Astrocyte of the cerebellum (primary cell): ENCODE measurements at regions not wholly inside any gene's neighbourhood (a gene's known extent, or its start where the extent isn't known, plus 50 kb on each side); places are given as distances from the start of the nearest gene placed in this dataset.
A peak's percentile ranks its signal among the peaks of the same experiment; 100 is the strongest.

Experiments
- DNase-seq: peaks from one replicate; pipeline ENCODE4 v3.0.0-alpha.2; 2011; ENCODE audit warnings: low read depth
- H3K4me3 ChIP-seq: 2 replicates; pipeline ENCODE4 v1.5.1; 2011; ENCODE audit warnings: mild to moderate bottlenecking, low read depth, low read length, moderate library complexity
- CTCF ChIP-seq: IDR thresholded peaks from 2 replicates; pipeline ENCODE4 v1.5.1; 2012; ENCODE audit warnings: low read length, low read depth, moderate library complexity, mild to moderate bottlenecking; ENCODE audit errors: missing control alignments
- in situ Hi-C: cut with HindIII; loops from 2 replicates; pipeline ENCODE4 v1.10.0; 2017; ENCODE audit warnings: low sequenced_read_pairs

- in situ Hi-C loops, result no loop called here
- DNase-seq, result no peak
- no peak overlapping the region for H3K4me3 ChIP-seq
- no peak for TF ChIP-seq CTCF
Measured at GRCh38 chr3:8368598-8368997, 133.0 kb upstream of the LMCD1 start.

GRCh38 chr3:8369638-8370037 lies 132.0 kb upstream of the LMCD1 start:
- in situ Hi-C loops, result no loop called here
- DNase-seq, result no peak
- no peak overlapping the region for H3K4me3 ChIP-seq
- TF ChIP-seq CTCF, result no peak

GRCh38 chr3:8371085-8371551 lies 130.5 kb upstream of the LMCD1 start:
- TF ChIP-seq CTCF, result no peak
- DNase-seq, result peak; percentile 66
- no peak overlapping the region for H3K4me3 ChIP-seq
- in situ Hi-C loops, result no loop called here

DNA sequence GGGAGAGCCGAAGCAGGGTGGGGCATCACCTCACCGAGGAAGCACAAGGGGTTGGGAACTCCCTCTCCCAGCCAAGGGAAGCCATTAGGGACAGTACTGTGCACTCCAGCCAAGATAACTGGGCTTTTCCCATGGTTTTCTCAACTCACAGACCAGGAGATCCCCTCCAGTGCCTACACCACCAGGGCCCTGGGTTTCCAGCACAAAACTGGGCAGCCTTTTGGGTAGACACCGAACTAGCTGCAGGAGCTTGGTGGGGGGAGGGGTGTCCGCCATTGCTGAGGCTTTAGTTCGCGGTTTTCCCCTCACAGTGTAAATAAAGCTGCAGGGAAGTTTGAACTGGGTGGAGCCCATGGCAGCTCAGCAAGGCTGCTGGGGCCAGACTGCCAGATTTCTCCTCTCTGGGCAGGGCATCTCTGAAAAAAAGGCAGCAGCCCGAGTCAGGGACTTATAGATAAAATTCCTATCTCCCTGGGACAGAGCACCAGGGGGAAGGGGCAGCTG lies 129.6 kb upstream of the LMCD1 start:
- no peak for DNase-seq
- in situ Hi-C loops, result no loop called here
- H3K4me3 ChIP-seq, result no peak overlapping the region
- TF ChIP-seq CTCF, result no peak

DNA sequence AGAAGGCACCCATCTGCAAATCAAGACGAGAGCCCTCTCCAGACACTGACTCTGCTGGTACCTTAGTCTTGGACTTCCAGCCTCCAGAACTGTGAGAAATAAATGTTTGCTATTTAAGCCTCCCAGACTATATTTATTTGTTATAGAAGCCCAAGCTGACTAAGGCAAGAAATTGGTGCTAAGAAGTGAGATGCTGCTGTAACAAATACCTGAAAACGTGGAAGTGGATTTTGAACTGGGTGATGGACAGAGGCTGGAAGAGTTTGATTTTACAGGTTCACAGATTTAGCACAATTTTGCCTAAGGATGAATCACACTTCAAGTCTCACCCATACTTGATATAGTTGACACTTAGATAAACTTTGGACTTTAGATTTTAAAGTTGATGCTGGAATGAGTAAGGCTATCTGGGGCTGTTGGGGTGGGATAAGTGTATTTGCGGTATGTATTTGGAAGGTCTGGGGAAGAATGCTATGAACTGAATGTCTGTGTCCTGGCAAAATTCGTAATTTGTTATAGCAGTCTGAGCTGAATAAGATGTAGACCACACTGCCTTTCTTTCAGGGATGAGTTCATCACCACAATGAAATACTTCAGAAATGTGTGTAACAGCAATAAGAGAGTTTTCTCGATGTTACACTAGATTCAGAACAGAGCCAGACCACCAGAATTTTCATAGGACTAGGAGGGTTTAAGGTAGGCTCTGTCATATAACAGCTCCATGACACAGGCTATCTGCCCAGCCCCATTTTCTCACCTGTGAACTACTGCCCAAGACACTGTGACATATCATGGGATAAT lies 120.5 kb upstream of the LMCD1 start:
- in situ Hi-C loops, result no loop called here
- no peak for DNase-seq
- no peak for TF ChIP-seq CTCF
- no peak overlapping the region for H3K4me3 ChIP-seq

DNA sequence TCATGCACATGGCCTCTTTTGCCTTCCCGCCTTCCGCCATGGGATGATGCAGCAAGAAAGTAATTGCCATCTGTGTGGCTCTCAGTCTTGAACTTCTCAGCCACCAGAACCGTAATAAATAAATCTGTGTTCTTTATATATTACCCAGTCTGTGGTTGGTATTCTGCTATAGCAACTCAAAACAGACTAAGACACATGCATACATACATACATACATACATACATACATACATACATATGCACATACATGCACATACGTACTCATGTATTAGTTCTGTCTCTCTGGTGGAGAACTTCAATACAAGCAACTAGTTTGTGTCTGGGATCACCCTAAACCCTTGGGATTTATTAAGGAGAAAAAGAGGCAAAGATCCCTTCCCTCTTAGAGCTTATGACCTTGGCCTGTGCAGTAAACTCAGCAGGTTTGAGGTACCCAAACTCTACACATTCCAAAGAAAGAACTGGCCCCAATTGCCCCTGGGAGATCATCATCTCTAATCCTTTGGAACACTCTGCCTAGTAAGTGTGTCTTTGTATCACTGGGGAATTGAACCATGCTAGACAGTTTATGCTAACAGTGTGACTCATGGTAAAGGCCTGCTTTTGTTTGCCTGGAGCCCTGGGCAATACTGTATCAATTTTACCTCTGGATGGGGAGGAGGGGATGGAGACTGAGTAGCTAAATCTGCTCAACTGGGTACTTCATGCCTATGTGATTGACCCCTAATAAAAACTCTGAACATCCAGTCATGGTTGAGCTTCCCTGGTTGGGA lies 115.6 kb upstream of the LMCD1 start:
- no peak for TF ChIP-seq CTCF
- H3K4me3 ChIP-seq, result no peak overlapping the region
- in situ Hi-C loops, result no loop called here
- no peak for DNase-seq
